ENCODE measurements at regions not wholly inside any gene's neighbourhood (a gene's known extent, or its start where the extent isn't known, plus 50 kb on each side); places are given as distances from the start of the nearest gene placed in this dataset.

DNA sequence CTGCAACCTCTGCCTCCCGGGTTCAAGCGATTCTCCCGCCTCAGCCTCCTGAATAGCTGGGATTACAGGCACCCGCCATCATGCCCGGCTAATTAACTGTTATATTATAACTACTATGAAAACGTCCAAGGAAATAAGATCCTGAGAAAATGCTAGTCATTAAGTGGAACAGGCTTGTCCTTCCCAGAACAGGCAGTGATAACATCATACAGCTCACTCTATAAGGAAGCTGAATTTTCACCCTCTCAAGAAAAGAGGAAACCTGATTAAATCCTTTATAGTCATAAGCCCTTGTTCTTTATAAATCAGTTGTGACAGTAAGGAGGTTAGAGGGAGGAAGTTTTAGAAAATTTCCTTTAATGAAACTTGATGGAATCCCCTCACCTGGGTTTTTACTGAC, 163.9 kb upstream of the CLINT1 start:
- no peak for FAIRE-seq
- TF ChIP-seq POLR2AphosphoS5 (IDR thresholded peaks at IDR 0.05; ENCODE audit: low read depth, low read length) (no peak), POLR2A (IDR thresholded peaks at IDR 0.05; ENCODE audit: low read depth, low read length) (no peak), TAF1 (IDR thresholded peaks at IDR 0.05; ENCODE audit: borderline replicate concordance, low read depth, low read length) (no peak)
- no peak for DNase-seq (ENCODE audit: insufficient read length)

DNA sequence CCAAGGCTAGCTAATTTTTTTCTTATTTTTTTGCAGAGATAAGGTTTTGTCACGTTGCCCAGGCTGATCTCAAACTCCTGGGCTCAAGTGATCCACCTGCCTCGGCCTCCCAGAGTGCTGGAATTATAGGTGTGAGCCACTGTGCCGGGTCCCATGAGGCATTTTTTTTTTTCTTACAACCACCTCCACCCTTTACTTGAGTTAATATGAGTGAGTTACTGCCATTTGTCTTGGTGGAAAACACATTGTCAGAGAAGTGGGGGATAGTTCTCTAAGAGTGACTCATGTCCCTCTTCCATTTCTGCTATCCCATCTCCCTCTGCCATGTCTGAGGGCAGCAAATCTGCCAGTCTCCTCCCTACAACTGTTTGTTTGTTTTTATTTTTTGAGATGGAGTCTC, 163.4 kb upstream of the CLINT1 start:
- TF ChIP-seq POLR2A (IDR thresholded peaks at IDR 0.05; ENCODE audit: low read depth, low read length) (no peak), POLR2AphosphoS5 (IDR thresholded peaks at IDR 0.05; ENCODE audit: low read depth, low read length) (no peak), TAF1 (IDR thresholded peaks at IDR 0.05; ENCODE audit: borderline replicate concordance, low read depth, low read length) (no peak)
- no peak for FAIRE-seq
- DNase-seq (ENCODE audit: insufficient read length): no peak

DNA sequence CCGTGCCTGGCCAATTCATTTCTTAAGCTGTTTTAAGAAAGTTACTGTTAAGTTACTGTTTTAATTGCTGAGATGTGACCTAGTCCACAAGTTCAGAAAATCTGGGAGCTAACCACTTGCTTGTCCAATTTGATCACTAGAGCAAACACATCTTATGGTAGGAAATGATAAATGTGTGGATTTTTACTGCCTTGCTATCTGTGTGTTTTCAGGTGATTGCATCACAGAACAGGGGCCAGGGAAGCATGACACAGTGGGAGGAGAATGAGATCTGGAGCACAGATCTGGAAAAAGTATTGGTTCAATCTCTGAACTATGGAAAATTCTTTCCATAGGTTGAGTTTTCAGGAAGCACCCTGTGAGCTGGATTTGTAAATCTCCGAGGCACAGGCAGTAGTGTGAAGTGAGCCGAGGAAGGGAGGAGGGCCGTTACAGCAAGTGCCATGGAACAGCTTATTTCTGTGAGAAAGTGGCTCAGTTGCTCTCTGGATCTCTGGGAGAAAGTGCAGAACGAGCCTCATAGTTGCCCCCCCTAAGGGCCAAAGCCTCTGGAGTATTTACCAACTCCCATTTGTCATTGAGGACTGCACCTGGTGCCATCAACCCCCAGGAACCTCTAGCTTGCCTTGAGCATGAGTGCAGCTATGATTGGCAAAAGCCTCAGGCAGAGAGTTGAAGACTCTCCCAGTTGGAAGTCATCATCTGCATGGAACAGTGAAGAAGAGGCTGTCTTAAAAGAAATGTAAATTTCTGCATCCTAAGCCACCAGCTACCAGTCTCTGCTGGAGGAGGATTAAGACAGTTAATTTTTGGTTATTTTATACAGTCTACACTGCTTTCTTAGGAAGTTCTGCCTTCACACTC, 161.8 kb upstream of the CLINT1 start:
- no peak for DNase-seq (ENCODE audit: insufficient read length)
- TF ChIP-seq POLR2A (IDR thresholded peaks at IDR 0.05; ENCODE audit: low read depth, low read length): no peak
- no peak for FAIRE-seq

DNA sequence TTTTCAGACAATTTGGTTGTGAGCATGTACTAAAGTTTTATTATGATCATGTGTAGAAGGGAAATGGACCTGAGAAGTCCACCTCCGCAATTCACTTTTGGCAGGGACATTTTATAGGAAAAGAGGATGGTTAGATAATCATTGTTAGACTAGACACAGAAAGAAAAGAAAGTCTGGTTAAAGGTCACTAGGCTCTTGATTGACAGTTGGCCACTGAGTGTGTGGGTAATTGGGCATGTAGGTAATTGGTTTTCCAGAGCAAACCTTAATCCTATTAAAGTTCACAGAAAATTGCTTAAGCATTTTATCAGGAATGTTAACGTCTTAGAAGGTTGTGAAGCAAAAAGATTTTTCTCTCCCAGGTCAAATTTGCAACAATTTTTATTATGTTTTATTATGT, 158.5 kb upstream of the CLINT1 start:
- DNase-seq (ENCODE audit: insufficient read length) (no peak), FAIRE-seq (no peak)
- TF ChIP-seq POLR2A (IDR thresholded peaks at IDR 0.05; ENCODE audit: low read depth, low read length) (no peak), POLR2AphosphoS5 (IDR thresholded peaks at IDR 0.05; ENCODE audit: low read depth, low read length) (no peak), TAF1 (IDR thresholded peaks at IDR 0.05; ENCODE audit: borderline replicate concordance, low read depth, low read length) (no peak)

DNA sequence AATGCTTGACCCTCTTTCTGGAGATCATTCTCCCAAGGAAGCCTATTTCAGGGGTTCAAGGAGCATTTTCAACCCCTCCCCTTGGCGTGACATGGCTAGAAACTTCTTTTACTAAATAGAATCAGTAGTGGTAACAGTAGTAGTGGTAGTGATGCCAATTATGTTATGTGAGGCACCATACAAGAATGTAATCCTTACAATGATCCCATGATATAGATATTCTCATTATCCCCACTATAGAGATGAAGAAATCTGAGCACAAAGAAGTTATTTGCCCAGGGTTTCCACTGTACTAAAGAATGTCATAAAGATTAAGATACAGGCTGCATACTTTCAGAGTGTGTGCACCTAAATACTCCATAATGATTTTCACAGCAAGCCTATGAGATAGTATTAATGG, 155.4 kb upstream of the CLINT1 start:
- no peak for DNase-seq (ENCODE audit: insufficient read length)
- TF ChIP-seq TAF1 (IDR thresholded peaks at IDR 0.05; ENCODE audit: borderline replicate concordance, low read depth, low read length): no peak
- no peak for TF ChIP-seq POLR2AphosphoS5 (IDR thresholded peaks at IDR 0.05; ENCODE audit: low read depth, low read length)
- TF ChIP-seq POLR2A (IDR thresholded peaks at IDR 0.05; ENCODE audit: low read depth, low read length): no peak
- no peak for FAIRE-seq

DNA sequence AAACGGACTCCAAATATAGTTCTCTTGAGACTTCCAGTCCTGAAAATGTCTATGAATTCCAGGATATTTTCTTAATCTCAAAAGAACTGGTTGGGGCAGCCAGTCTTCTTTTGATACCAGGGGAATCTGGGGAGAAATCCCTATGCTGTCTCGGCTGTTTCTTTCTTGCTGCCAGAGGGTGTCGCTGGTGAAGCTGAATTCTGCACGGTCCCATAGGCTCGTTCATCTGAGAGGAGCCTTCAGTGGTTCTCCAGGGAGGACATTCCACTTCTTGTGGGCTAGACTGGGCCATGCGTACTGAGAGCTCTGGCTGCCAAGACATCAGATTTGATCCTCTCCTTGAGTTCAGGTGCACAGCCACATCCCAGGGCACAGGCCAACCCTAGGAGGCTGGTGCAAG, 155.0 kb upstream of the CLINT1 start:
- DNase-seq (ENCODE audit: insufficient read length) (no peak), FAIRE-seq (no peak)
- TF ChIP-seq TAF1 (IDR thresholded peaks at IDR 0.05; ENCODE audit: borderline replicate concordance, low read depth, low read length): no peak
- no peak for TF ChIP-seq POLR2A (IDR thresholded peaks at IDR 0.05; ENCODE audit: low read depth, low read length)
- TF ChIP-seq POLR2AphosphoS5 (IDR thresholded peaks at IDR 0.05; ENCODE audit: low read depth, low read length): no peak

DNA sequence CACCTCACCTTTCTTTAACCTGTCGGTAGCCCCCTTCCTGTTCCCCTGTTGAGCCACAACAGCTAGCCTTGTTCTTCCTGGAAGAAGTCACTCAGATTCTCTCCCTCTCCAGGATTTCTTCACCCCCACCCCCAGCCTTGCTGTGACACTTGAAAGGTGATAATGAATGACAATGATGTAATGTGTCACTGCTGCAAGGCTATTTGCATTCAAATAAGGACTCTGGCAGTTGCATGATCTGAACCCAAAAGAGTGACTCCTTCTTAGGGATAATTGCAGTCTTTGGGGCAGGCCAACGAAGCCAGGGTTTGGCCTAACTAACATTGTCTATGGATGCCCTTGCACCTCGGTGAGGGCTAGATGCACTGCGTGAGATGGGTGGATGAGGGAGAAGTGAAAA, 154.4 kb upstream of the CLINT1 start:
- no peak for DNase-seq (ENCODE audit: insufficient read length)
- FAIRE-seq: no peak
- TF ChIP-seq POLR2AphosphoS5 (IDR thresholded peaks at IDR 0.05; ENCODE audit: low read depth, low read length) (no peak), TAF1 (IDR thresholded peaks at IDR 0.05; ENCODE audit: borderline replicate concordance, low read depth, low read length) (no peak), POLR2A (IDR thresholded peaks at IDR 0.05; ENCODE audit: low read depth, low read length) (no peak)

DNA sequence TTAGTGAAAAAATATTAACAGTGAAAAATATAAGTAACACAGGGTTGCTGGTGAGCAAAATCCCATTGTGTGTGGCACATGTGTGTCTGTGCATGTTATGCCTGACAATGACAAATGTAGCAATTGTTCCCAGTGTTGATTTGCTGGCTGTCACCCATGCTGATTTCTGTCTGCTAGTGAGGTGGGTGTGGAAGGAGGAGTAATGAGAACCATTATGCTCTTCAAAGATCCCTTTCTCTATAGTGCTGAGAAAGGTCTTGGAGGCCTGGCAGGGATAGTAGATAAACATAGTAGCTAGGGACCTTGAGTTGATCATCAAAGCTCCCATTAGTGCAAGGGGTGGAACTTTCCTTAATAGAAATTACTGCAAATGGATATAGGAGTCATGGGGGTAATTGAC, 152.5 kb upstream of the CLINT1 start:
- DNase-seq (ENCODE audit: insufficient read length) (no peak), FAIRE-seq (no peak)
- TF ChIP-seq TAF1 (IDR thresholded peaks at IDR 0.05; ENCODE audit: borderline replicate concordance, low read depth, low read length): no peak
- no peak for TF ChIP-seq POLR2A (IDR thresholded peaks at IDR 0.05; ENCODE audit: low read depth, low read length)
- TF ChIP-seq POLR2AphosphoS5 (IDR thresholded peaks at IDR 0.05; ENCODE audit: low read depth, low read length): no peak

DNA sequence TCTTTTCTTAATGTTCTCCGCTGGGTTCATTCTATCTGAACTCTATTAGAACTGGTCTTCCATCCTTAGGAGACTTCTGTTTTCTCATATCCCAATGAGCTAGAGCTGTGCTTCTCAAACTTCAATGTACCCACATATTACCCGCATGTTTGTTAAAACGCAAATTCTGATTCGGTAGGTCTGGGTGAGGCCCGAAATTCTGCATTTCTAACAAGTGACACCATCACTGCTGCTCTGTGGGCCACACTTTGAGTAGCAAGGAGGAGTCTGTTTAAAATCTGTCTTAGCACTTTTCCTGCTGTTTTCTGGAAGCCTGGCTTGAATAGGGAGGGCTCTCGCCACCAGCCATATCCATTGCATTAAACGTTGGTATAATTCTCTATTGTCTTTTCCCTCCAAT, 151.9 kb upstream of the CLINT1 start:
- no peak for DNase-seq (ENCODE audit: insufficient read length)
- no peak for FAIRE-seq
- TF ChIP-seq TAF1 (IDR thresholded peaks at IDR 0.05; ENCODE audit: borderline replicate concordance, low read depth, low read length) (no peak), POLR2AphosphoS5 (IDR thresholded peaks at IDR 0.05; ENCODE audit: low read depth, low read length) (no peak), POLR2A (IDR thresholded peaks at IDR 0.05; ENCODE audit: low read depth, low read length) (no peak)

DNA sequence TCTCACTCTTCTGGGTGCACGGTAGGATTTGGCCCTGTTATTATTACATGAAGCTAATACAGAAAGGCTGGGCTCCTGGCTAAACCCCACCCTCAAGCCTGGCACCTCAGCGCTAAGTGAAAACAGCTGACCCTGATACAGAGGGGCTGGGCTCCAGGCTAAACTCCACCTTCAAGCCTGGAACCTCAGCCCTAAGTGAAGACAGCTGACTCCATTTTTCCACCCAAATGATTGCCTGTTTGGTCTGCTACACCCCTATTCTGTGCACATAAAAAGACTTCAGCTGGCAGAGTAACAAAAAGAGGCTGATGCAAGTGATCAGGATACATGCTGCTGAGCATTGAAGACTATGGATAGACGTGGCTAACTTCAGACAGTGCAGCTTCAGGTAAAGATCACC, 148.4 kb upstream of the CLINT1 start:
- DNase-seq (ENCODE audit: insufficient read length) (no peak), FAIRE-seq (no peak)
- no peak for TF ChIP-seq TAF1 (IDR thresholded peaks at IDR 0.05; ENCODE audit: borderline replicate concordance, low read depth, low read length)
- TF ChIP-seq POLR2AphosphoS5 (IDR thresholded peaks at IDR 0.05; ENCODE audit: low read depth, low read length): no peak
- TF ChIP-seq POLR2A (IDR thresholded peaks at IDR 0.05; ENCODE audit: low read depth, low read length): no peak

DNA sequence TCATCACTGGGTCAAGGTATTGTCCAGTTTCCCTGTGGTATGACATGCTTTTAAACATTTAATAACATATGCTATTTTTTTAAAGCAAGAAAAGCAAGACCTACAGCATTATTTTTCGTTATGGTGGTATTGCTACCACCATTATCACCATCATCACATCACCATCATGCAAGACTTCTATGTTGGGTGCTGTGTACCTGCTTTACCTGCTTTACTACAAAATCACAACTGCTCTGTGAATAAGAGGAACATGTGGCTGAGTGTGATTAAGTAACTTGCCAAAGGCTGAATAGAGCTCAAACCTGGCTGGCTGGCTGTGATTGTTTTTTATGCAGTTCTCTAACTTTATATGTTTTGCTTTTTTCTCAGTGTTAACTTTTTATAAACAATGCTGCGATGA, 140.8 kb upstream of the CLINT1 start:
- FAIRE-seq: no peak
- TF ChIP-seq POLR2A (IDR thresholded peaks at IDR 0.05; ENCODE audit: low read depth, low read length) (no peak), TAF1 (IDR thresholded peaks at IDR 0.05; ENCODE audit: borderline replicate concordance, low read depth, low read length) (no peak), POLR2AphosphoS5 (IDR thresholded peaks at IDR 0.05; ENCODE audit: low read depth, low read length) (no peak)
- DNase-seq (ENCODE audit: insufficient read length): no peak

DNA sequence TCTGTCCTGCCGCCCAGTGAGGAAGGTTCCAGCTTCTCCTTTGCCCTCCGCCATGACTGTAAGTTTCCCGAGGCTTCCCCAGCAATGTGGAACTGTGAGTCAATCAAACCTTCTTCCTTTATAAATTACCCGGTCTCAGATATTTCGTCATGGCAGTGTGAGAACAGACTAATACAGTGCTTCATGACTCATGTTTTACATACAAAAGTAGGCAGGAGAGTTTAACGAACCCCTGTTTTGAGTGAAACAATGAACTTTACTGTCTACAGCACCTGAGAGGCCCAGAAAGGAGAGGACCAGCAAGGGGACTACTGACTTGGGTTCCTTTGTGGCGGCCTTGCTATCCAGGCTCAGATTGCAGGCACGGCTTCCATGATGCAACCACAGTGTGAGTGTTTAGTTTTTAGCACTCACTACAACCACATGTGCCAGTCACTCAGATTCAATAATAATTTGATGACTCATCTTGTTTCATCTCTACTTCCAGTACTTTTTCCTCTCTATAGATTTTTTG, 139.1 kb upstream of the CLINT1 start:
- FAIRE-seq (no peak), DNase-seq (ENCODE audit: insufficient read length) (no peak)
- TF ChIP-seq POLR2A (IDR thresholded peaks at IDR 0.05; ENCODE audit: low read depth, low read length): no peak
- no peak for TF ChIP-seq POLR2AphosphoS5 (IDR thresholded peaks at IDR 0.05; ENCODE audit: low read depth, low read length)
- TF ChIP-seq TAF1 (IDR thresholded peaks at IDR 0.05; ENCODE audit: borderline replicate concordance, low read depth, low read length): no peak

Measured in GM12892 (cell line).